K562 (cell line): ENCODE measurements at regions not wholly inside any gene's neighbourhood (a gene's known extent, or its start where the extent isn't known, plus 50 kb on each side); places are given as distances from the start of the nearest gene placed in this dataset.
A peak's percentile ranks its signal among the peaks of the same experiment; 100 is the strongest.

Experiments used
- ATAC-seq: fragments of 200-7000 bp; cut with Tn5 transposase; 3 replicates; pipeline ENCODE4 v1.9.1; 2020; ENCODE audit warnings: moderate library complexity
- BruUV-seq: library from RNA; stranded (reverse); fragments of 400-500 nt; replicated peaks from 2 replicates; lab custom pipeline; 2021; lab: Mats Ljungman, UMichigan
- CTCF ChIA-PET: fragments of 300-600 bp; formaldehyde crosslinking; extraction: SDS; loops from one replicate; lab custom pipeline; 2021; ENCODE audit warnings: low intra/inter-chr PET ratio; lab: Yijun Ruan, JAX
- POLR2A ChIA-PET: fragments of 300-600, 350-650 bp; sonication (Branson Sonifier 250); formaldehyde crosslinking; extraction: SDS; loops from one replicate; lab custom pipeline; 2021; ENCODE audit warnings: antibody characterized with exemption, inconsistent platforms; lab: Yijun Ruan, JAX
- DNase-seq, 4 experiments: peaks; one replicate each; pipeline versions ENCODE4 v3.0.0 to v3.0.0-alpha.2; 2011 to 2018; ENCODE audit warnings: low spot score in 3 of 4, mixed read lengths in 3 of 4; ENCODE audit errors: extremely low read depth in 1 of 4
- FAIRE-seq: peaks from 2 replicates; lab custom pipeline; 2011; peaks lifted over from hg19 to GRCh38; lab: Jason Lieb, UNC
- H2AFZ ChIP-seq: 2 replicates; pipeline ENCODE4 v1.6.0; 2011; ENCODE audit warnings: low read depth, low read length, control low read depth, inconsistent platforms
- H3K27ac ChIP-seq: fragments of 200-600 bp; 3 replicates; pipeline ENCODE4 v1.8.0; 2011; ENCODE audit warnings: low read depth, mild to moderate bottlenecking, control low read depth, inconsistent platforms, low read length, moderate library complexity, mixed read lengths; ENCODE audit errors: extremely low read depth
- H3K27me3 ChIP-seq, 2 experiments: fragments of 300-600 bp in 1 of 2; 2 replicates in 1 of 2; 3 replicates in 1 of 2; pipeline versions ENCODE4 v1.6.0 to v1.8.0; 2011; ENCODE audit warnings: inconsistent platforms in 2 of 2, low read length in 2 of 2, mild to moderate bottlenecking in 1 of 2, mixed read lengths in 1 of 2, moderate library complexity in 1 of 2; ENCODE audit not compliant: control insufficient read depth in 2 of 2, insufficient read depth in 2 of 2
- H3K36me3 ChIP-seq: fragments of 300-600 bp; 3 replicates; pipeline ENCODE4 v1.8.0; 2011; ENCODE audit warnings: mild to moderate bottlenecking, low read length, inconsistent platforms; ENCODE audit not compliant: control insufficient read depth, insufficient read depth
- H3K4me1 ChIP-seq, 2 experiments: fragments of 200-600 bp in 1 of 2; replicated peaks in 1 of 2; 2 replicates in 1 of 2; 3 replicates in 1 of 2; pipeline versions ENCODE4 v1.5.1 to v1.8.0; 2011; ENCODE audit warnings: inconsistent platforms in 2 of 2, low read length in 2 of 2, mild to moderate bottlenecking in 1 of 2, mixed read lengths in 1 of 2, moderate library complexity in 1 of 2; ENCODE audit not compliant: control insufficient read depth in 2 of 2, insufficient read depth in 2 of 2
- H3K4me2 ChIP-seq: 2 replicates; pipeline ENCODE4 v1.6.1; 2011; ENCODE audit warnings: low read length, control low read depth, inconsistent platforms, mixed read lengths; ENCODE audit not compliant: insufficient read depth
- H3K4me3 ChIP-seq: fragments of 200-600 bp; sonication (generic), shearing (Covaris generic); 2 replicates; pipeline ENCODE4 v1.5.1; 2016; ENCODE audit warnings: control low read depth, inconsistent platforms
- H3K79me2 ChIP-seq: fragments of 200-600 bp; 3 replicates; pipeline ENCODE4 v1.8.0; 2011; ENCODE audit warnings: low read length, inconsistent platforms; ENCODE audit not compliant: control insufficient read depth, insufficient read depth
- H3K9ac ChIP-seq, 2 experiments: 2 replicates each; pipeline versions ENCODE4 v1.6.0 to v1.6.1; 2011; ENCODE audit warnings: low read depth in 2 of 2, low read length in 2 of 2, control low read depth in 1 of 2, inconsistent platforms in 1 of 2, mild to moderate bottlenecking in 1 of 2, mixed read lengths in 1 of 2; ENCODE audit not compliant: insufficient read depth in 1 of 2
- H3K9me1 ChIP-seq: one replicate; pipeline ENCODE4 v1.6.0; 2011; ENCODE audit warnings: inconsistent platforms, mild to moderate bottlenecking, low read length, moderate library complexity; ENCODE audit not compliant: control insufficient read depth, insufficient read depth
- H3K9me3 ChIP-seq: replicated peaks from 2 replicates; pipeline ENCODE4 v1.5.1; 2011; ENCODE audit warnings: low read depth, low read length, inconsistent platforms; ENCODE audit not compliant: control insufficient read depth, insufficient read depth
- H4K20me1 ChIP-seq: replicated peaks from 2 replicates; pipeline ENCODE4 v1.6.1; 2011; ENCODE audit warnings: low read length, inconsistent platforms, mixed read lengths; ENCODE audit not compliant: control insufficient read depth, insufficient read depth
- DMBX1 ChIP-seq: fragments of 250-450 bp; sonication (Bioruptor Pico); IDR thresholded peaks from 2 replicates; pipeline ENCODE4 v1.8.0; 2022; ENCODE audit warnings: inconsistent platforms, mild to moderate bottlenecking, moderate library complexity, borderline replicate concordance
- GTF2F1 ChIP-seq: IDR thresholded peaks from 2 replicates; pipeline ENCODE4 v1.6.1; 2011; ENCODE audit warnings: low read depth, low read length, improper control_type of control experiment
- MCM3 ChIP-seq: fragments of 450-650 bp; IDR thresholded peaks from 2 replicates; pipeline ENCODE4 v1.6.1; 2016
- MTA3 ChIP-seq: fragments of 450-650 bp; formaldehyde crosslinking; IDR thresholded peaks from 2 replicates; pipeline ENCODE4 v1.6.1; 2017; ENCODE audit warnings: mild to moderate bottlenecking, borderline replicate concordance
- NR4A1 ChIP-seq, 2 experiments: fragments of 250-450 bp in 1 of 2; fragments of 450-650 bp in 1 of 2; sonication (Bioruptor Pico) in 1 of 2; IDR thresholded peaks; 2 replicates each; pipeline versions ENCODE4 v1.4.0 to v1.6.1; 2016 to 2020; ENCODE audit warnings: mild to moderate bottlenecking in 2 of 2, missing compliant biosample characterization in 1 of 2, missing genetic modification characterization in 1 of 2, moderate library complexity in 1 of 2
- PHB2 ChIP-seq: fragments of 450-650 bp; IDR thresholded peaks from 2 replicates; pipeline ENCODE4 v1.6.1; 2017; ENCODE audit warnings: low read depth
- TGIF2 ChIP-seq: sonication (generic); formaldehyde crosslinking; IDR thresholded peaks from 2 replicates; pipeline ENCODE4 v1.8.1; 2022; ENCODE audit warnings: mild to moderate bottlenecking, missing genetic modification reagents, moderate library complexity
- ZNF408 ChIP-seq: fragments of 250-450 bp; sonication (Bioruptor Pico); IDR thresholded peaks from 2 replicates; pipeline ENCODE4 v1.4.0; 2020; ENCODE audit warnings: low read depth, mild to moderate bottlenecking, moderate library complexity
- ZSCAN29 ChIP-seq: fragments of 450-650 bp; IDR thresholded peaks from 2 replicates; pipeline ENCODE4 v1.6.1; 2017
- WGBS: fragments of 100-300 bp; shearing (Covaris generic); methylation state at CpG from one replicate; pipeline ENCODE4 v1.1.6; 2016; ENCODE audit warnings: low coverage, mixed read lengths; ENCODE audit not compliant: insufficient coverage; ENCODE audit errors: missing lambda C conversion rate; 5-methylcytosine and 5-hydroxymethylcytosine counted together
- in situ Hi-C: fragments of 300-500 bp; cut with MboI; formaldehyde crosslinking; loops from 4 replicates; pipeline ENCODE4 v1.15.0; 2018; ENCODE audit warnings: inconsistent platforms, mixed read lengths
- intact Hi-C: fragments of 100-400 bp; cut with micrococcal nuclease; formaldehyde crosslinking; loops from 2 replicates; pipeline ENCODE4 v1.14.2; 2022
- TF ChIP-seq, protein P1 (sequence below), 2 experiments: fragments of 450-650 bp in 1 of 2; sonication (generic) in 1 of 2; formaldehyde crosslinking in 1 of 2; IDR thresholded peaks in 1 of 2; conservative IDR thresholded peaks in 1 of 2; 2 replicates each; pipeline versions ENCODE4 v1.6.1 to v1.8.1; 2016 to 2023; ENCODE audit warnings: mild to moderate bottlenecking in 2 of 2, moderate library complexity in 2 of 2, inconsistent platforms in 1 of 2, missing genetic modification reagents in 1 of 2

DNA sequence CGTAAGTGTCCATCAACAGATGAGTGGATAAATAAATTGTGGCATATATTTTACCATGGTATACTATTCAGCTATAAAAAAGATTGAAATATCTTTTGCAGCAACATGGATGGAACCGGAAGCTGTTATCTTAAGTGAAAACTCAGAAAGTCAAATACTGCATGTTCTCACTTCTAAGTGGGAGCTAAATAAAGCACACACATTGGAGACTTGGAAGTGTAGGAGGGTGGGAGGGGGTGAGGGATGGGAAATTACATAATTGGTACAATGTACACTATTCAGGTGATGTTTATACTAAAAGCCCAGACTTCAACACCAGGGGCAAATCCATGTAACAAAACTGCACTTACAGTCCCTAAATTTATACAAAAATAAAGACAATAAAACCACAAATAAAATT, 72.6 kb upstream of the SPRY1 start (continued):
- TF ChIP-seq, protein P1, sequence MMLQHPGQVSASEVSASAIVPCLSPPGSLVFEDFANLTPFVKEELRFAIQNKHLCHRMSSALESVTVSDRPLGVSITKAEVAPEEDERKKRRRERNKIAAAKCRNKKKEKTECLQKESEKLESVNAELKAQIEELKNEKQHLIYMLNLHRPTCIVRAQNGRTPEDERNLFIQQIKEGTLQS (IDR thresholded peaks at IDR 0.05) = no peak
- TF ChIP-seq, protein P1 (CRISPR knock-in tag; conservative IDR thresholded peaks at IDR 0.05) = no peak
- TF ChIP-seq GTF2F1 (no peak), MTA3 (no peak)

DNA sequence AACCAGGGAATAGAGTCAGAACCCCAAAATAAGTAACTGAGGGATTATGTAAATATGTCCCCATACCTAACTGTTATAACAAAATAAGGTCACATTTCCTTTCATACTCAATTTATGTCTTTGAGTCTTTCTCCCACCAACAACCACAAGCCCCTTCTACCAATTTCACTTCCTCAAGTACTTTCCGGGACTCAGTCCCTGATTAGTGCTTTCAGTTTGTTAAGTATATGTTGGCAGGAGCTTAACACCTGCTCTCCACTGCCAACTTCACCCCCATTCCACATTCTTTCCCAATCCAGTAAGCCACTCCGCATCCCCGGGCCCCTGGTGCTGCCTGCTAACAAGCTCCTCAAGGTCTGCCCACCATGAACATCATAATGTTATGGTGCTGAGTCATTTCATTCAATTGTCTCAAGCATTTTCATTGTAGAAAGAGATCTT, 71.3 kb upstream of the SPRY1 start:
- no peak overlapping the region for H3K9ac ChIP-seq
- H3K27me3 ChIP-seq = no peaks in the 10 kb centered on the region
- no peak for FAIRE-seq
- no peaks in the 10 kb centered on the region for H3K9me3 ChIP-seq
- H3K4me2 ChIP-seq = no peak overlapping the region
- H3K4me3 ChIP-seq = no peak overlapping the region
- 0 out of 2 replicates have a peak overlapping the region, but pooled peaks have one; percentile 67 for H2AFZ ChIP-seq
- no peaks in the 10 kb centered on the region for H3K4me1 ChIP-seq
- H3K36me3 ChIP-seq = no peaks in the 10 kb centered on the region
- in situ Hi-C loops = no loop called here
- POLR2A ChIA-PET = no interaction called here
- intact Hi-C loops = no loop called here
- TF ChIP-seq ZSCAN29 (no peak), NR4A1 (CRISPR knock-in tag; IDR thresholded peaks at IDR 0.05) (no peak), NR4A1 (tag; IDR thresholded peaks at IDR 0.05) (no peak), TGIF2 (CRISPR knock-in tag) (no peak), DMBX1 (CRISPR knock-in tag) (no peak), ZNF408 (CRISPR knock-in tag) (no peak), PHB2 (no peak), MCM3 (no peak)
- H3K79me2 ChIP-seq = no peaks in the 10 kb centered on the region
- ATAC-seq = no peak
- no peaks in the 10 kb centered on the region for H3K9me1 ChIP-seq
- DNase-seq = no peak
- no peaks in the 10 kb centered on the region for H4K20me1 ChIP-seq
- WGBS = 74% methylated on average over 3 of the region's 3 CpGs
- no peak overlapping the region for H3K27ac ChIP-seq
- CTCF ChIA-PET = no interaction called here
- BruUV-seq = no TSS peak
